HG02852 (cell line): ENCODE measurements at regions not wholly inside any gene's neighbourhood (a gene's known extent, or its start where the extent isn't known, plus 50 kb on each side); places are given as distances from the start of the nearest gene placed in this dataset.
"Not testable (repeated sequence)": the region's sequence is repeated elsewhere in the genome, so short reads cannot be mapped to it uniquely, and the experiment has no call there.

Source experiments
- ATAC-seq: cut with Tn5 transposase; IDR thresholded peaks from one replicate; pipeline ENCODE4 v1.9.1; 2021; ENCODE audit warnings: mild to moderate bottlenecking, moderate library complexity; ENCODE audit not compliant: unreplicated experiment

GRCh38 chr10:44564361-44564760 lies 179.5 kb upstream of the CXCL12 start:
- ATAC-seq, result no peak

DNA sequence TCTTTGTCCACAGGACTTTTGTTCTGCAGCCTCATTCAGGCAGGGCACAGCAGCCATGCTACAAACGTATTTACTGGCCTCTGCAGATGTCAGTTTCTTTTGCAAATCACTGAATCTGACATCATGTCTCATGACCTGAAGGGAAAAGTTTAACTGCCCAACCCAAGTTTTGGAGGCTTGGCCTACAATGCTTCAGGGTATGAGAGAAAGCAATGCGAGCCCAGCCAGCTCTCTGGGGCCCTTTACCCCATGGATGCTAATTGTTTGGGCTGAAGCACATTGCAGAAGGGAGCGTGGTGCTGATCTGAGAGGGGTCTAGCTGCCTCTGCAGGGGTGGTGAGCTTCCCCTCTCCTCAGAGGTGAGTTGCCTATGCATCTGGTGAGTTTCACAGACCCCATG lies 179.9 kb upstream of the CXCL12 start:
- no peak for ATAC-seq

- ATAC-seq, result no peak
Measured at GRCh38 chr10:44566786-44567185, 181.9 kb upstream of the CXCL12 start.

GRCh38 chr10:44567471-44567870 lies 182.6 kb upstream of the CXCL12 start:
- no peak for ATAC-seq

- ATAC-seq, result no peak
Measured at GRCh38 chr10:44569193-44570091, 184.5 kb upstream of the CXCL12 start.

- ATAC-seq, result no peak
Measured at GRCh38 chr10:44571701-44572100, 186.8 kb upstream of the CXCL12 start.

DNA sequence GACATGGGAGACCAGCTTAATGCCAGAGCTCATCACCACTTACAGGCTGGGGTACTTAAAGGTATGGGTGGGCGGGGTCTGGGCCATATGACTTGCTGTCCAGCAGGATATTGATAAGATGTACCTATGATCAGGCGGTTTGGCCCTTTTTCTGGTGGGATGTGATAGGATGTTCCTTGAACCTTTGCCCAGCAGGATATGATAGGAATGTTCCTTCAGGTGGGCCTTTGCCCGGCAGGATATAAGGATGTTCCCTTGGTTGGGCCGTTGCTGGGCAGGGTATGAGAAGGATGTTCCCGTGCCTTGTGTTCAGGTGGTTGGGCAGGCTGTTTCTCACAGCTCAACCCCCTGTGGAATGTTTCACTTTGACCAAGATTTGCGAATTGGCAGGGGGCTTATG lies 187.2 kb upstream of the CXCL12 start:
- ATAC-seq, result no peak

GRCh38 chr10:44573821-44574220 lies 188.9 kb upstream of the CXCL12 start:
- no peak for ATAC-seq

- no peak for ATAC-seq
Measured at GRCh38 chr10:44574596-44575480, 189.9 kb upstream of the CXCL12 start.

- no peak for ATAC-seq
Measured at GRCh38 chr10:44575601-44576380, 190.9 kb upstream of the CXCL12 start.

DNA sequence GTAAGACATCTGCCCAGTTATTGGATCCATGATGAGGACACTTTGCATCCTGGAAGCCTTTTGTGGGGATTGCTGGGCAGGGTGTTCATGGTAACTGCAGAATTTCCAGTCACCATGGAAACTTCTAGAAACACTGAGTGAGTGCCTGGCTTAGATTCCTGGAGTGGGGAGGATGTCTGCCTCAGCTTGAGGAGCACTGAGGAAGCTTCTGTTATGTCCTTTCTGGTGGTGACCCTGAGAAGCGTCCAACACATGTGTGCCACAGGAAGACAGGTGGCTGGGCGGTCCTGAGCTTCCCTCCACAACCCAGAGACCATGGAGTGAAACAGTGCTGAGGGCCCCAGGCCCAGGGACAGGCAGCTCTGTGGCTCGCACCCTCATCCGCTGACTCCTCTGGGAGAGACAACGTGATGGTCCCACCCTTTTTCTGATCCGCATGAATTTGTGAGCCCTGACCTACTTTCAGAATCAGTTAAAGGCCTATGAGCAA lies 191.8 kb upstream of the CXCL12 start:
- no peak for ATAC-seq

DNA sequence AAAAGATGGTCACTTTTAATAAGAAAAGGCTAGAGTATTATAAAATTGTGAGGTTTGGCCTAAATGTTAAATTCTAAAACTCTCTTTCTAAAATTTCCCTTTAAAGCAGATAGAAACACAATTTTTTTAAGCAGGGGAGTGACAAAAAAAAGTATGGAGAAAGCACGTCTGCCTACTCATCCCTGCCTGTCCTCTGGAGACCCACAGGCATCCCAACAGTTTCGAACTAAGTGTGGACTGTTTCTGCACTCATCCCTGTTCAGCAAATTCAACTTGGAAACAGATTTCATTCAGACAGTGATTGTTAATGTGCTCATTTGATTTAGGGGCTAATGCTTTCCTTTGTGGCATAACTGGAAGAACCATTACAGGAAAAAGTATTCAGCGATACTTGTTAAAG lies 192.6 kb upstream of the CXCL12 start:
- ATAC-seq, result no peak

DNA sequence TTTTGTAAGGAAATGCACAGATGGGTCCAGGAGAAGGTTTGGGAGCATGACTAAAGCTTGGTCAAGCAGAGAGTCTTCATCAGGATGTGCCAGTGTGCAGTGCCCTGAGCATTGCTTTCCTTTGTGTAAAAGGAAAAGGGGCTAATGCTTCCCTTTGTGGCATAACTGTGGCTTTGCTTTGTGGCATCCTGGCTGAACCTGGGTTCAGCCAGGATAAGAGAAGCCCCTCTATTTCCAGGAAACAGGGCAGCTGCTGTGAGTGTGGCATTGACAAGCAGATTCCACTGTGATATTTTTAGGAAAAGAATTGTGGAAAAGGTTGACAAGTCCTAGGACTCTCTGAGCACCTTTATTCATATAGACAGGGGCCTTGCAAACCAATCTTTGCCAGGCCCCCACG lies 193.4 kb upstream of the CXCL12 start:
- no peak for ATAC-seq

GRCh38 chr10:44578963-44579362 lies 194.1 kb upstream of the CXCL12 start:
- ATAC-seq, result not testable (repeated sequence)

DNA sequence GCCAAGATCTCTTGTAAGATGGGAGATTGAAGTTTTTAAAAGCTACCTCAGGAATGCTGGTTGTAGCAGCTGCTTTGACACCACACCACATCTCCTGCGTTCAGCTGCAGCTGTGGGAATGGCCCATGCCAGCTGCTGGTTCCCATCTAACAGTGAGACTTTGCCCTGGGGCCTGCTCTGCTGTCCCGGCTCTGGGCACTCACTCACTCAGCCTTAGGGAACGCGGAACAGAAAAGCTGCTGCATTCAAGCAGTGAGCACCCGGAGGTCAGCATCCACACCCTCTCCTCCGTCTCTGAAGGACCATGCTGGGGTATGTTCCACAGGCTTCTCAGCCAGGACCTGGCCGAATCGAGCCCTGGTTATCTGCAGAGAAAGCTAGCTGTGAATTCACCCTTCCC lies 197.1 kb upstream of the CXCL12 start:
- no peak for ATAC-seq

DNA sequence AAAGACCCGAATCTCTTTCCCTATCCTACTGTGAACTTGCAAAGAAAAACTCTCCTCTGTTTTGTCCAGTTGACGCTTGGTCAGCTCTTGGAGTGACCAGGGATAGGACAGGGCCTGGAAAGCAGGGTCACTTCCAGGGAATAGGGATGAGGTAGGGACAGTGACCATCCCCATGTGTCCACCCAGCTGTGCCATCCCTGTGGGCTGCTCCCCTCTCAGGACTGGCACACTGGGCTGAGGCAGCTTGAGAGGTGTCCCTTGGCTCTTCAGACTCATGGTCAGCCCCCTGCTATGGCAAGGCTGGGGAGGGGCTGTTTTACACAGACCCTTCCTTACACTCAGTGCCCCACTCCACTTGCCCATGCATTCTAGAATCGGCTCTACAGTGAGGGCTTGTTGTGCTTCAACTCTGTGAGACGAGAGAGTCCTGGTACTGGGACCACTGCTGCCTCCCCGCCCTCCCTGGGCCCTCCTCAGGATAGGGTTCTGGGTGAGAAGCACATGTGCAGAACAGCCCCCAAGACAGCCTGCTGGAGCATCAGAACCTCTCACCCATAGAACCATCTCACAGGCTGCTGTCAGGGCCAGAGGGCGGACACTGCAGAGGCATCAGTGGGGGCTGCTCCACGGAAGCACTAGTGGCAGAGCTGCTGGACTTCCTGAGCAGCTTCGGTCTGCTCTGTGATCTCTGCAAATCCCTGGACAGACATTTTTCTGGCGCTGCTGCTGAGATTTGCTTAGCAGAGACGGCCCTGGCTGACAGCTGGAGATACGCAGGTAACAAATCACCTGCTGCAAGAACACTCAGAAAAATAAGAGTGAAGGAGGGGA lies 202.8 kb upstream of the CXCL12 start:
- ATAC-seq, result no peak

- ATAC-seq, result no peak
Measured at GRCh38 chr10:44589181-44589943, 204.5 kb upstream of the CXCL12 start.

DNA sequence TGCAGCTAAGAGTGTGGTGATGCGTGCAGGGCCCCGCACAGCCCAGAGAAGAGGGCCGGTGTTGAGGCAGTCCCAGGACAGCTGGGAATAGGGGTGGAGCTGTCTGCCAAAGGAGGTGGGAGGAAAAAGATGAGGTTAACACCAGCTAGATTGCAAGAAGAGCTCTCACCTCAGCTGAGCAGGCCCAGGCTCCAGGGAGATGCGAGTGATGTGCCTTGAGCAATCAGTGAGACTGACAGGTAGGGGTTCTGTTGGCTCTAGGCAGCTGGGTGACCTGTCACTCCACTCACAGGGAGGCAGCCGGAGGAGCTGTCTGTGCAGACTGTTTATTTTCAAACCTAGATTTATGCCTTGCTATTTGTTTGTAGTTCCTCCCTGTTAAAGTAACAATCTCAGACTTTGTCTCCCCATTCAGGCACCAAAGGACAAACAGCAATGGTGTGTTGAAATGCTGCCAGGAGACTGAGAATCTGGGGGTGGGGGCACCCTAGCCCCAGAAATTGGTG lies 205.1 kb upstream of the CXCL12 start:
- ATAC-seq, result no peak

DNA sequence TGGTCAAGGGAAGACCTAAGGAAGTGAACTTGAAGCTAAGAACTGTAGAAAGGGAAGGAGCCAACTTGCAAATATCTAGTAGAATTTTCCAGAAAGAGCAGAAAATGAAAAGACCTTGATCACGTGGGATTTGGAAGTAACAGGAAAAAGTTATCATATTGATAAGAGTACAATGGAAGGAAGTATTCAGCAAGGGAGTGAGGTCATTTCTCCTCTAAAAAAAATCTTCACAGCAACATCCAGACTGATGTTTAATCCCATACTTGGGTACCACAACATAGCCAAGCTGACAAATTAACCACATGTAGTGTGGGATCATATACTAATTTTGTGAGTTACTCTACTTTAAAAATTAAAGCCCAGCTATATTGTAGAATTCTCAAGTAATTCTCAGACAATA lies 207.0 kb upstream of the CXCL12 start:
- no peak for ATAC-seq
